Suprapubic skin (tissue), 4 donors: ENCODE measurements at regions not wholly inside any gene's neighbourhood (a gene's known extent, or its start where the extent isn't known, plus 50 kb on each side); places are given as distances from the start of the nearest gene placed in this dataset.

Experiments used
- DNase-seq, 2 donors: peaks; one replicate each; pipeline ENCODE4 v3.0.0-alpha.2; 2019; ENCODE audit warnings: low spot score in 2 of 2
- H3K27ac ChIP-seq: fragments of 200-600 bp; sonication (generic); one replicate; pipeline ENCODE4 v1.5.1; 2019
- H3K27me3 ChIP-seq: fragments of 200-600 bp; sonication (generic); one replicate; pipeline ENCODE4 v1.5.1; 2019
- H3K36me3 ChIP-seq: fragments of 200-600 bp; sonication (generic); one replicate; pipeline ENCODE4 v1.5.1; 2019
- H3K4me1 ChIP-seq: fragments of 200-600 bp; sonication (generic); one replicate; pipeline ENCODE4 v1.5.1; 2019
- H3K4me3 ChIP-seq: fragments of 200-600 bp; sonication (generic); one replicate; pipeline ENCODE4 v1.5.1; 2019; ENCODE audit warnings: mild to moderate bottlenecking
- H3K9me3 ChIP-seq: fragments of 200-600 bp; sonication (generic); one replicate; pipeline ENCODE4 v1.5.1; 2019
- CTCF ChIP-seq, 2 donors: fragments of 200-600 bp in 1 of 2; fragments of 450-650 bp in 1 of 2; sonication (generic) in 1 of 2; IDR thresholded peaks; one replicate each; pipeline ENCODE4 v1.5.1; 2016 to 2019; ENCODE audit warnings: antibody characterized with exemption in 2 of 2, mild to moderate bottlenecking in 1 of 2, moderate library complexity in 1 of 2
- EP300 ChIP-seq: sonication (generic); formaldehyde crosslinking; IDR thresholded peaks from one replicate; pipeline ENCODE4 v1.6.1; 2017; ENCODE audit warnings: antibody characterized with exemption
- POLR2A ChIP-seq, 2 donors: fragments of 450-650 bp; IDR thresholded peaks; one replicate each; pipeline ENCODE4 v1.6.1; 2017; ENCODE audit warnings: antibody characterized with exemption in 2 of 2, mild to moderate bottlenecking in 2 of 2, moderate library complexity in 2 of 2
- POLR2AphosphoS5 ChIP-seq, 3 donors: sonication (generic); formaldehyde crosslinking; IDR thresholded peaks; one replicate each; pipeline ENCODE4 v1.6.1; 2017; ENCODE audit warnings: antibody characterized with exemption in 3 of 3
- WGBS: methylation state at CpG from one replicate; pipeline ENCODE4 v1.1.5; 2018; 5-methylcytosine and 5-hydroxymethylcytosine counted together

GRCh38 chr11:112859787-112860186 lies 101.4 kb upstream of the NCAM1 start:
- TF ChIP-seq POLR2AphosphoS5 (IDR thresholded peaks at IDR 0.05) (no peak), POLR2A (IDR thresholded peaks at IDR 0.05) (no peak), EP300 (no peak), CTCF (IDR thresholded peaks at IDR 0.05) (no peak)

GRCh38 chr11:112861356-112861755 lies 99.9 kb upstream of the NCAM1 start:
- no peak for DNase-seq
- Histone ChIP-seq H3K4me3 (no peak overlapping the region), H3K36me3 (no peaks in the 10 kb centered on the region), H3K27ac (no peak overlapping the region), H3K4me1 (no peaks in the 10 kb centered on the region), H3K9me3 (peaks cover 6% of the 10 kb centered on the region), H3K27me3 (no peaks in the 10 kb centered on the region)
- TF ChIP-seq CTCF (IDR thresholded peaks at IDR 0.05) (no peak), EP300 (no peak), POLR2AphosphoS5 (IDR thresholded peaks at IDR 0.05) (no peak)

More at GRCh38 chr11:112859787-112860186, 101.4 kb upstream of the NCAM1 start:
- H3K4me3 ChIP-seq, result no peak overlapping the region
- peaks cover 4% of the 10 kb centered on the region for H3K27me3 ChIP-seq
- WGBS, result 87% methylated on average over 3 of the region's 3 CpGs
- H3K36me3 ChIP-seq, result no peaks in the 10 kb centered on the region
- H3K27ac ChIP-seq, result no peak overlapping the region
- no peaks in the 10 kb centered on the region for H3K4me1 ChIP-seq
- H3K9me3 ChIP-seq, result peaks cover 6% of the 10 kb centered on the region
- DNase-seq, result no peak

- Histone ChIP-seq H3K9me3 (peaks cover 6% of the 10 kb centered on the region), H3K27me3 (no peaks in the 10 kb centered on the region), H3K4me1 (no peaks in the 10 kb centered on the region), H3K27ac (no peak overlapping the region), H3K36me3 (no peaks in the 10 kb centered on the region), H3K4me3 (no peak overlapping the region)
- no peak for TF ChIP-seq EP300
- TF ChIP-seq POLR2AphosphoS5 (IDR thresholded peaks at IDR 0.05), result no peak
- TF ChIP-seq POLR2A (IDR thresholded peaks at IDR 0.05), result no peak
- no peak for TF ChIP-seq CTCF (IDR thresholded peaks at IDR 0.05)
- DNase-seq, result no peak
- 81% methylated on average over 1 of the region's 1 CpG for WGBS
These were observed 97.9 kb upstream of the NCAM1 start for GRCh38 chr11:112863305-112863704.

GRCh38 chr11:112864672-112865071 lies 96.5 kb upstream of the NCAM1 start:
- Histone ChIP-seq H3K4me3 (no peak overlapping the region), H3K27me3 (no peaks in the 10 kb centered on the region), H3K4me1 (no peaks in the 10 kb centered on the region), H3K27ac (no peak overlapping the region), H3K36me3 (no peaks in the 10 kb centered on the region), H3K9me3 (peaks cover 6% of the 10 kb centered on the region)
- TF ChIP-seq POLR2AphosphoS5 (IDR thresholded peaks at IDR 0.05) (no peak), EP300 (no peak), CTCF (IDR thresholded peaks at IDR 0.05) (no peak), POLR2A (IDR thresholded peaks at IDR 0.05) (no peak)
- 75% methylated on average over 7 of the region's 9 CpGs for WGBS
- DNase-seq, result no peak

GRCh38 chr11:112871909-112872500 lies 89.2 kb upstream of the NCAM1 start:
- no peak for DNase-seq
- Histone ChIP-seq H3K9me3 (no peaks in the 10 kb centered on the region), H3K36me3 (no peaks in the 10 kb centered on the region), H3K4me1 (no peaks in the 10 kb centered on the region), H3K4me3 (no peak overlapping the region), H3K27me3 (peaks cover 5% of the 10 kb centered on the region), H3K27ac (no peak overlapping the region)
- 62% methylated on average over 7 of the region's 7 CpGs for WGBS
- TF ChIP-seq CTCF (IDR thresholded peaks at IDR 0.05) (no peak), POLR2A (IDR thresholded peaks at IDR 0.05) (no peak), POLR2AphosphoS5 (IDR thresholded peaks at IDR 0.05) (no peak), EP300 (no peak)
